ENCODE measurements at regions not wholly inside any gene's neighbourhood (a gene's known extent, or its start where the extent isn't known, plus 50 kb on each side); places are given as distances from the start of the nearest gene placed in this dataset.

- DNase-seq (ENCODE audit: low spot score) = no peak
These were observed 206.7 kb downstream of the AACS start for GRCh38 chr12:125271892-125272291.

- DNase-seq (ENCODE audit: low spot score) = no peak
These were observed 207.2 kb downstream of the AACS start for GRCh38 chr12:125272383-125272933.

GRCh38 chr12:125276567-125276966, 211.3 kb downstream of the AACS start:
- DNase-seq (ENCODE audit: low spot score) = no peak

- no peak for DNase-seq (ENCODE audit: low spot score)
These were observed 215.5 kb downstream of the AACS start for GRCh38 chr12:125280482-125281377.

- DNase-seq (ENCODE audit: low spot score) = no peak
These were observed 217.7 kb downstream of the AACS start for GRCh38 chr12:125282921-125283320.

GRCh38 chr12:125283521-125283920, 218.3 kb downstream of the AACS start:
- DNase-seq (ENCODE audit: low spot score) = no peak

GRCh38 chr12:125284087-125284486, 218.9 kb downstream of the AACS start:
- DNase-seq (ENCODE audit: low spot score) = no peak

- no peak for DNase-seq (ENCODE audit: low spot score)
These were observed 219.9 kb downstream of the AACS start for GRCh38 chr12:125284945-125285685.

- no peak for DNase-seq (ENCODE audit: low spot score)
These were observed 220.9 kb downstream of the AACS start for GRCh38 chr12:125286005-125286727.

GRCh38 chr12:125287155-125287847, 222.1 kb downstream of the AACS start:
- DNase-seq (ENCODE audit: low spot score) = no peak

GRCh38 chr12:125288931-125289928, 224.0 kb downstream of the AACS start:
- no peak for DNase-seq (ENCODE audit: low spot score)

GRCh38 chr12:125289970-125290369, 224.7 kb downstream of the AACS start:
- no peak for DNase-seq (ENCODE audit: low spot score)

- DNase-seq (ENCODE audit: low spot score) = no peak
These were observed 227.5 kb downstream of the AACS start for GRCh38 chr12:125292700-125293099.

- DNase-seq (ENCODE audit: low spot score) = no peak
These were observed 230.3 kb downstream of the AACS start for GRCh38 chr12:125295550-125295949.

- no peak for DNase-seq (ENCODE audit: low spot score)
These were observed 231.5 kb downstream of the AACS start for GRCh38 chr12:125296701-125297100.

GRCh38 chr12:125299840-125300239, 234.6 kb downstream of the AACS start:
- DNase-seq (ENCODE audit: low spot score) = no peak

GRCh38 chr12:125300249-125300648, 235.0 kb downstream of the AACS start:
- DNase-seq (ENCODE audit: low spot score) = no peak

GRCh38 chr12:125303337-125303736, 238.1 kb downstream of the AACS start:
- DNase-seq (ENCODE audit: low spot score) = no peak

GRCh38 chr12:125304029-125304428, 238.8 kb downstream of the AACS start:
- no peak for DNase-seq (ENCODE audit: low spot score)

GRCh38 chr12:125305231-125305630, 240.0 kb downstream of the AACS start:
- DNase-seq (ENCODE audit: low spot score) = no peak
